UCSD-AML1 (cell line): ENCODE measurements at regions not wholly inside any gene's neighbourhood (a gene's known extent, or its start where the extent isn't known, plus 50 kb on each side); places are given as distances from the start of the nearest gene placed in this dataset.

Source experiments
- DNase-seq: peaks from one replicate; lab custom pipeline; 2025; ENCODE audit not compliant: unreplicated experiment; lab: John Stamatoyannopoulos, UW

DNA sequence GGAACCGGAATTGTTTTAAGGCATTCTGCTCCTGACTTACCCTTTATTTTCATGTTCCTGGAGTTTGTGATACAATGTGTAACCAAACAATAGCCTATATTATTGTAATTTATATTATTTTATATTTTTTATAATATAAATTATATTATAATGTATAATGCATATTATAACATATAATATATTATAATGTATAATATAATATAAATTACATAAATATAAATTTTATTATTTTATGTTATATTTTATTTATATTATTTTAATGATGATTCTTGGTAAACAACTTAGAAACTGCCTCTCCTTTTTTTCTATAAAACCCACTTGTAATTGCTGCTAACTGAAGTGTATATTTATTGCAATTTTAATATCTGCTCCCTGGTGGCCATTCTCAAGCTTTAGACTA lies 629.1 kb downstream of the MMUT start:
- DNase-seq, result no peak

- no peak for DNase-seq
Measured at GRCh38 chr6:48826901-48827701, 636.0 kb downstream of the MMUT start.

GRCh38 chr6:48826152-48826515 lies 636.9 kb downstream of the MMUT start:
- DNase-seq, result no peak

- DNase-seq, result no peak
Measured at GRCh38 chr6:48825501-48826151, 637.4 kb downstream of the MMUT start.

DNA sequence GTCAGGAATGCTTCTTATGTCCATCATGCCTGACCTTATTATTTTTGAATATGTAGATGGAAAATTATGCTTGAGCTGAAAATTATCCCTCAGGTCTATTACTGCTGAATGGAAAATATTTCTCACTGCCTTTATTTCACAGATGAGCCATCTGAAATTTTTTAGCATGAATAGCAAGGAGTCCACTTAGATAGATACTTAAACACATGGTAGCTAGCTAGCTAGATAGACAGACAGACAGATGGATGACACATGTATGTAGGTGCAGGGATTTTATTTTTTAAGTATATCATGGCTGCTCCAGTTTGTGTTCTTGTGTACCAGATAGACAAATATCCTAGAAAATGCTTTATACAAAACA lies 645.0 kb downstream of the MMUT start:
- DNase-seq, result no peak

GRCh38 chr6:48817333-48818051 lies 645.6 kb downstream of the MMUT start:
- no peak for DNase-seq

DNA sequence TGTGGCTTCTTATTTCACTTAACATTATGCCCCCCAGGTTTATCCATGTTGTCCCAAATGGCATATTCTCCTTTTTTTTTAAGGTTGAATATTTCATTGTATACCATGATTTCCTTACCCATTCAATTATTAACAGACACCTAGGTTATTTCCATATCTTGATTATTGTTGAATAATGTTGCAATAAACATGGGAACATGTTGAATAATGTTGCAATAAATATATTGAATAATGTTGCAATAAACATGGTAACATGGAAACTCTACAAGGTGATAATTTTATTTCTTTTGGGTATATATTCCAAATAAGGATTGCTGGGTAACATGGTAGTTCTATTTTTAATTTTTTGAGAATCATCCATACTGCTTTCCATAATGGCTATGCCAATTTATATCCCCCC lies 648.1 kb downstream of the MMUT start:
- DNase-seq, result no peak

- no peak for DNase-seq
Measured at GRCh38 chr6:48813836-48814235, 649.2 kb downstream of the MMUT start.

DNA sequence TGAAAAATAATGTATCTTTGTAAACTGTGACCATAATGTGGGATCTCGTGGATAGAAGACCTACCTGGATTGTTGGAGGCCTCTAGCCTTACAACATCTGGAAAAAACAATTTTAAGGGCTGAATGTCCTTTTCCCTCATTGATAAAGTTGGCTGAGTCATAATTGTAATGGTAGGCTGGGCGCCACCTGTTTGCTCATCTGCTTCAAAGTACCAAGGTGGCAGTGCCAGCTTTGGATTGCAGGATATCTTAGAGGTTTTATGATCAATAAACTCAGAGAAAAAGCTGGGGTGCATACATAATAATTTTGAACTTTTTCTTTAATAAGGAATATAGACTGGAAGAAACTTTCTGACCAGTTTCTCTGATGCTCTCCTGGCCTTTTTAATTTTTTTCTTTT lies 653.4 kb downstream of the MMUT start:
- no peak for DNase-seq

GRCh38 chr6:48809245-48809644 lies 653.8 kb downstream of the MMUT start:
- no peak for DNase-seq

GRCh38 chr6:48798296-48798695 lies 664.8 kb downstream of the MMUT start:
- no peak for DNase-seq

- DNase-seq, result no peak
Measured at GRCh38 chr6:48782225-48782624, 671.2 kb upstream of the PTCHD4 start.

GRCh38 chr6:48777411-48777810 lies 666.4 kb upstream of the PTCHD4 start:
- DNase-seq, result no peak

DNA sequence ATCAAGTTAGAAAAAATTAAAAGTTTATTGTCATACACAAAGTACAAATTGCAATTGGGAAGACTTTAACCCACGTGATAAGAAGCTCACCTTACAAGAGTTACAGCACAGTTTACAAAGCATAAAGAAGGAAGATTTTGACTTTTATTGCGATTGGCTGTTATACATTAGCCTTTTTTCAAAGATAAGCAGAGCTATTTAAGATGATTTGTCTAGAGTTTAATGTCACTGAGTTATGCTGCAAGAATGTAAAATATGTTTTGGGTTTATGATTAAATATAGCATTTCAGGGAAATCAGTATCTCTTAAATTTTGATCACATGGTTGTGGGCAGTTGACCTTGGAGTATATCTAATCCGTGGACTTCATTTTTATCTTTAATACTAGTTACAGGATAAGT lies 664.2 kb upstream of the PTCHD4 start:
- DNase-seq, result no peak

DNA sequence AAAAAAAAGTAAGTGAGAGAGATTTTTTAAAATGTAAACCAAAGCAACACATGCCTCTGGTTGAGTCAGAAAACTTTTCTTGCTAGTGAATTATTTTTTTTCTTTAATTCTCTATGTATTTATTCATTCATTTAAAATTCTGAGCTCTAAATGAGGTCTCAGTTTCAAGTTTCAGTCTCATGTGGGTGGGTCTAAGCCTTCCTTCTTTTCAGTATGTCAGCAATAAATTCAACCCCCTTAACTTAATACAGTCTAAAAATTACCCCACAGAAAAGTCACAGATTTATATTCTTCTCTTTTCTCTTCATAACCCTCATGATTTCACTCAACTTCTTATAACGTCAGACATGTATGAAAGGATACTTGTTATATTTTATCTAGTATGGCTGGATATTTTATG lies 663.3 kb upstream of the PTCHD4 start:
- no peak for DNase-seq

GRCh38 chr6:48766349-48766748 lies 655.4 kb upstream of the PTCHD4 start:
- DNase-seq, result no peak

DNA sequence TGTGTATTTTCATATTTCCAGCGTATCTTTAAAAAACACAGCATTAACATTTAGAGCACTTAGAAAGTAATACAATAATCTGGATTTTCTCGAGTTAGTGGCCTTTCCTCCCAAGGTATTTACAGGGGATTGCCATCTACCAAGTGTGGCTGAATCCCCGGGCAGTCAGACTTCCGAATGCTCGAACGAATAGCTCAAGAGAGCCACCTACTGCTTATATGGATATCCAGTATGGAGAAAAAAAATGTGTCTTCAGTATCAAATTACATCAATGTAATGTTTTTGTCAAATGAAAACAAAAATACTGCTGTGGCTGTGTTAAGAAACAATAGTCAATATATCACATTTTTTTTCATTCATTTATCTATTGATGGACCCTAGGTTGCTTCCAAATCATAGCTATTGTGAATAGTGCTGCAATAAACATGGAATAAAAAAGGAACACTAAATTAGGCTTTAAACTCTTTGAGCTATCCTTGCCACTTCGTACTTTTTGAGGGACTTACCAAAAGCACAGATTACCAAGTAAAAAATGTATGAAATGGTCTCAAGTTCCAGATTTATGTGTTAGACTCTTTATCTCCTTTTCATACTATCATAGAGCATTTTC lies 654.5 kb upstream of the PTCHD4 start:
- DNase-seq, result peak; percentile 15

- no peak for DNase-seq
Measured at GRCh38 chr6:48764286-48765044, 653.5 kb upstream of the PTCHD4 start.

- no peak for DNase-seq
Measured at GRCh38 chr6:48757661-48758060, 646.7 kb upstream of the PTCHD4 start.

- DNase-seq, result no peak
Measured at GRCh38 chr6:48755315-48755714, 644.3 kb upstream of the PTCHD4 start.

DNA sequence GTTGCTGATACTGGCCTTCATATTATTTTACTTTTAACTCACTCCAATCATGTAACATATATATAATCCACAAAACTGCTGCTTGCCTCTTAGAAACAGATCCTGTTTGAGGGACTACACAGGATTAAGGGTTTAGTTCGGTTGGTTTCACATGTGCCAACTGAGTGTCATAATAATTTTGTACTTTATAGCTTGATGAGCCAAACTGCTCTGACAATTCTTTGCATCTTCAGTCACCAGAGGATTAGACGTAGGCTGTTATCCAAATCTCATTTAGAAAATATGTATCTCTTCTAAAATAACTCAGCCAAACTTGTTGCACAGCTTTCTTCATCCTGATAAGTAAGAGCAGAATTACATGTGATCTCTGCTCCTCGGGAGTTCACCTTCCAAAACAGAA lies 643.6 kb upstream of the PTCHD4 start:
- no peak for DNase-seq
